Epidermal melanocyte (primary cell): ENCODE measurements at regions not wholly inside any gene's neighbourhood (a gene's known extent, or its start where the extent isn't known, plus 50 kb on each side); places are given as distances from the start of the nearest gene placed in this dataset.

ENCODE experiments used
- DNase-seq: peaks from one replicate; pipeline ENCODE4 v3.0.0; 2011; ENCODE audit warnings: low spot score; ENCODE audit not compliant: insufficient read length

DNA sequence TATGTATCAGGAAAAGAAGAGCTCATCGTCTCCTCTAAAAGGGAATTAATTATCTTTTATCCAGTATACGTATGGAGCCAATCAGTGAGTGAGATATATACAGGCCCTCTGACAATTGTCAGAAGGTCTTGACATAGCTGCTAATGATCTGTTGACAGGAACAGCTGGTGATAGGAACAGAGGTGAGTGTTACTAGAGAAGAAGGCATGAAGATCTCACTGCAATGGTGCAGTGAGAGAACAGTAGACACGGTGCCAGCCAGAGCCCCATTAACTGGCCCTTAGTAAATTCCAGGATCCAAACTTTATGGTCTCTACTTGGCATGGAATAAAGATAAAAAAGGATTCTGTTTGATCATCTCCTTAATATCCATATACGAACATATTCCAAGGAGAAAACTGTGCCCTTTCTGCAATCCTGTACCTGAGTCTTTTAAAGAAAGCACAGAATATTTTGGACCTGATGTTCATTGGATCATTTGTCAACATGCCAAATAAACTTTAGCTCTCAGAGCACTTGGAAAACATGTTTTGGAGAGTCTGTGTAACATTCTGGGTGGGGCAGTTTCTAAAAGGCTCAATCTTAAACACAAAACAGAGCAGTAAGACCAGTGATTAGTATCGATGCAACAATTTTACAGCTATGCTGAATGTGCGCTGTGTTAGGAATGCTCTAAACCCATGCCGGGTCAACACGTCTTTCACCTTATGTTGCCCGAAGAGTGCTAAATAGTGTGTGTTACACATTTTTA lies 135.8 kb upstream of the CITED2 start:
- DNase-seq = no peak

DNA sequence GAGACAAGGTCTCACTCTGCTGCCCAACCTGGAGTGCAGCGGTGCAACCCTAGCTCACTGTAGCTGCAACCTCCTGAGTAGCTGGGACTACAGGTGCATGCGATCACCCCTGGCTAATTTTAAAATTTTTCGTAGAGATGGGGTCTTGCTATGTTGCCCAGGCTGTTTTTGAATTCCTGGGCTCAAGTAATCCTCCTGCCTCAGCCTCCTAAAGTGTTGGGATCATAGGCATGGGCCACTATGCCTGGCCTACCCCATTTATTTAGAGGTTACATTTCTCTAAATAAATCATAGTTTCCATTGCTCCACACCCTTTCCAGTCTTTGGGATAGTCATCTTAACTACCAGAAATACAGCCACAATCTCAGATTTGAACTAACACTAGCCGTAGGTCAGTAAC lies 134.7 kb upstream of the CITED2 start:
- DNase-seq = no peak

DNA sequence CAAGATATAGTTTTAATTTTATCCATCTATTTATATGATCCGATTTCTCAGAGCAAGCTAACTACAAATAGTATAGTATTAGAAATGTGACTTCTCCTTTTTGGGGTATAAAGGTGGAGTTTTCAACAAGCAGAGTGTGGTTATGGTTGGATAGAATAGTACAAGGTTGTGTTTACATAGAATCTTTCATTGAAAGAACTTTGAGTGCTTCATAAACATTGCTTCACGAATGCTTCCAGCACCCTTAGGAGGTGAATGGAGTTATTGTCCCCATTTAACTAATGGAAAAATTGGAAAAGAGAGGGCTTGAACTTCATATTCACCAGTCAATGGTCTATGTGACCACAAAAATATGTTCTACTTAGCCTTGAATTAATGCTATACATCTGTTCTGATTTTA lies 134.1 kb upstream of the CITED2 start:
- DNase-seq = no peak

DNA sequence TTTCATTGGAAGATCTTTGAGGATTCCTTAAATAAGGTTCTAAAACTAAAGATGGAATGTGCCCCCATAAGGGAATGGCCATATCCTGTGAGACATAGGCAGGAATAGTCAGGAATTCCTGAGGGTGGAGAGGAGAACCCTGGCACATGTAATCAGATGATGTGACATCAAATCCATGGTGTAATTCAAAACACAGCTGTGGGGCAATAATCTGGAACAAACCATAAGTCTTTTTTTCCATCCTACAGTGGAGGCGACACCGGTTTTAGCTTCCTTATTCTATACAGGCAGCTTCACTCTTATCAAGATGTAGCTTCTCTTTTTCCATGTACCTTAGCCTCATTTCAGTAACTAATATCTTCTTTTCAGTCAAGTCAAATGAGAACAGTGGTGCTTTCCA lies 133.6 kb upstream of the CITED2 start:
- DNase-seq = no peak

DNA sequence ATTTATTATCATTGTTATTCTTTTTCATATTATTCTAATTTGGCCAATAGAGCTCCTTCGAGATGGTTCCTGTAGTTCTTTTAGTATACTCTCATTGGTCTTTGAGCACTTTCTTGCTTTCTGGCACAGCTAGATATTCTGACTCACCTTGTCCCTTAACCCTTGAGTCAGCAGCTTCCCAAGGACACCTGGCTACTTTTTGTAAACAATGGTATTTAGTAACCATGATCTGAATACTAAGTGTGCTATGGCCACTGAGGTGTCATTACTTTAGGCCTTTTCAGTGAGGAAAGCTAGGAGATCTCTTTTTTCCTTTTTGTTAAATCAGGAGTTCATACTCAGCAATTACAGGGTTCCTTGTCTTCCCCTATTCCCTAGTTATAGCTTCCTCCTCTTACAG lies 126.5 kb upstream of the CITED2 start:
- DNase-seq = no peak

- no peak for DNase-seq
Measured at GRCh38 chr6:139498715-139499114, 124.3 kb upstream of the CITED2 start.

GRCh38 chr6:139497345-139497961 lies 123.0 kb upstream of the CITED2 start:
- DNase-seq = no peak

DNA sequence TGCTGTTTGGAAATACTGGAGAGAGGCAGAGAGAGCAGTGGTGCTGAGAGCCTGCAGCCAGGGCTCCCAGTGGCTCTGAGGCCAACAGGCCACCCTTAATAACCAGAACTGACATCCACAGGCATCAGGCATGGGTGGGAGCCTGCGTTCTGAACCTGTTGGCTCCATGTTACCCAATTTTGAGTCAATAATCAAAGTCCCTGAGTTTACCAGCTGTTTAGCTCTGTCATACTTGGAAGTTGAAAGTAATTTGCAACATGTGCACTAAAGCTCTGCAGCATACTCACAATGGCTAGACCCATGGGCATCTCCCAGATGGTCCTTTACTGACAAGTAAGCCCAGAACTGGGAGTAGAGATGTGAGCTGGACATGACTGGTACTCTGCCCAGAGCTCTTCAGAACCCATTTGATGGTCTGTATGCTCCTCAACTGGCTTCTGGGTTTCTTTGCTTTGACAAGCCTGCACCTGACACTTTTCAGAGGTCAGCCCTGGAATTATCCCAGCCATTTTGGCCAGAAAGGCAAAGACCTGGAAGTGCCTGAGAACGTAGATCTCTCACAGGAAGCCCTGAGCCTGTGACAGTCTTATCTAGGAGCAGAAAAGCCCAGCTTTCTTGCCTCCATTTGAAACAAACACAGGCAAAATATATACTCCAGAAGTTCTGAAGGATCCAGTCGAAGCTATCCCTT lies 122.4 kb upstream of the CITED2 start:
- no peak for DNase-seq

DNA sequence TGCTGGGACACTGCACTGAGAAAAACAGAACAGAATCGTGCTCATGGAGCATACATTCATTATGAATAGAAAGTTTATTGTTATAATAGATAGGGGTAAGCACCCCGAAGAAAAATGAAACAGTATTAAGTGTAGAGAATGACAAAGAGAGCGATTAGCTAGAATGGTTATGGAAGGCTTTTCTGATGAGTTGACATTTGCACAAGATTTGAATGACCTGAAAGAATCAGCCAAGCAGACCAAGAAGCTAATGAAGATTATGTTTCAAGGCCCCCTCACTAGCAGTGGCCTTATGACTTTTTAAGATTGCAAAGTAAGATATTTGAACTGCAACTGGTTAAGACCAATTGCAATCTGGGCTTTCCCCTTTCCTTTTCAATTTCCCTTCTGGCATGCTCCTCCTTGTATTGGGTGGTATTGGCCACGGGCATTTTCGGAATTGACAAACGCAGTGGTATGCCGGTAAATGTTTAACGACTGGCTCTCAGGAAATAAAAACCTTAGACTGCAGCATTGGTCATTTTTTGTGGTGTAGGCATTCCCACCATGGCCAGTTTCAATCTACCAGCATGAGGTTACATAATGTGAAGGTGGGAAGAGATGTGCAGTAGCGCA lies 120.0 kb upstream of the CITED2 start:
- no peak for DNase-seq

DNA sequence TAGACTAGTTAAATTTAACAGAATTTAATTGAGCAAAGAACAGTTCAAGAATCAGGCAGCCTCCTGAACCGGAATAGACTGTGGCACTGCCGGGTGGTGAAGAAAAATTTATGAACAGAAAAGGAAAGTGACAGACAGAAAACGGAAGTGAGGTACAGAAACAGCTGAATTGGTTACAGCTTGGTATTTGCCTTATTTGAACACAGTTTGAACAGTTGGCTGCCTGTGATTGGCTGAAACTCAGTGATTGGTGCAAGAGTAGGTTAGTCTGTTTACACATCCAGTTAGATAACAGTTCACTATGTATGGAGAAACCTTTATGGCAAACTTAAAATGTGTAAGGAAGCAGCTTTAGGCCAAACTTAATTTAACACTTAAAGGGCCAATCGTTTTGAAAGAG lies 116.0 kb upstream of the CITED2 start:
- no peak for DNase-seq

DNA sequence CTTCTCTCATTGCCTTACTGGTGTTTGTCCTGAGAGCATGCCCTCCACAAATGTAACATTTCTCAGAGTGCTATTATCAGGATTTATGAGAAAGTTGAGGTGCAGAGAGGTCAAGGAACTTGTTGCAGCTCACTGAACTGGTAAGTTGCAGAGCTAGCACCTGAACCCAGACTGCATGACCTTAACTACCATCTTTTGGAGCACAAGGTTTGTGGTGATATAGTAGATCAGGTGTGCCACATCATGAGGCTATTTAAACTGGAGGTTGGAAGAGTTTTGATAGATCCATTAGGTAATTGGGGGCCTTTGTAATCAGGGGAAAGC lies 112.0 kb upstream of the CITED2 start:
- no peak for DNase-seq

DNA sequence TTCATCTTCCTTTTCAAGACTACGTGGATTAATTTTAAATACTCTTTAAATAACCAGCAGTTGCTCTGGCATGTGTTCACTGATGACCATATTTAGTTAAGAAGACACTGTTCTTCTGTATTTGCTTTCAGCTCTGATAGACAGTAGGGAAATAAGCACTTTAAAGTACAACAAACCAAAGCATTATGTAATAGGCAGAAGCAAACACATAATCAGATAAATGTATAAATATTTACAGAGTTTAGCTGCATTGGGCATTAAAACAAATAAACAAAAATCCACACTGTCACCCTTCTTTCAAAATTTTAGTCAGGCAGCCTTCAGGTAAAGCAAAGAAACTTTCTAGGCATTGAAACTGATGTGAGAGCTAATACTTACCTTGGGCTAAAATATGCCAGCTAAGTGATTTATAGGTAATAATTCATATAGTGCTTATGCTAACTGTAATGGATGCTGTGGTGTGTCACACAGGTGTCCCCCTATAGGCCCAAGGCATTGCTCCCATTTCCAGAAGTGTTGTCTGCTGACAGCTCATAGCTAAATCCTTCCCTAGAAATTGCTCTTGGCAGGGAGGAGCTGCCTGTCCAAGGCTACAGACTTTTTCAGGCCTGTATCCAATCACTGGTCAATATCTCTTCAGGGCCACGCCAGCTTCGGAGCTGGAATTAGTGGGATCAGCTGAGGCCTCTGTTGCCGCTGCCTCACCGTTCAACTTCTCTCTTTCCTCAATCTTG lies 111.5 kb upstream of the CITED2 start:
- no peak for DNase-seq

DNA sequence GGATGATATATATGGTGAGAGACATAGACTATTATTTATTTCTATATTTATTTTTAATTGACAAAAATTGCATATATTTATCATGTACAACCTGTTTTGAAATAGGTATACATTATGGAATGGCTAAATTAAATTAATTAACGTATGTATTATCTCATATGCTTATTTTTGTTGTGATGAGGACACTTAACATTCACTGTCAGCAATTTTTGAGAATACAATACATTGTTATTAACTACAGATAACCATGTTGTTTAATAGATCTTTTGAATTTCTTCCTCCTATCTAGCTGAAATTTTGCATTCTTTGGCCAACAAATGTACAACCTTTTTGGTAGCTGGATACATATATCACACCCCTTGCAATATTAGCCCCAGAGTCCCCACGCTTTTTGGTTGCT lies 110.7 kb upstream of the CITED2 start:
- no peak for DNase-seq

DNA sequence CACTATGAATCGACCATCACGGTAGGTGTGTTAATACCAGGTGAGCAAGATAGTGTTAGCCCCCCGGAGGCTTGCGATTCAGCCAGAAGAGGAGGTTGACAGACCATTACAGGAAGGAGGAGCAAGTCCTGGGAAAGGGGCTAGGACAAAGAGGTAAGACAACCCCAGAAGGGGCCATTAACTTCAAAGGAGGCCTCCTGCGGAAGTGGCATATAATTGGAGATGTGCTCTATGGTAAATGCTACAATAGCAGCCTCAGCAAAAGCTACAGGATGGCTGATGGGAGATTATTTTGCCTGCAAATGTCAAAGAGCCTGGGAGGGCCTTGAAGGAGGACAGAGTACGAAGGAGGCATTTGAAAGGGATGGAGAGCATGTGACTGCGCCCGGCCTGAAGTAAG lies 108.6 kb upstream of the CITED2 start:
- DNase-seq = no peak

- no peak for DNase-seq
Measured at GRCh38 chr6:139482287-139482686, 107.8 kb upstream of the CITED2 start.

- no peak for DNase-seq
Measured at GRCh38 chr6:139480356-139481165, 106.1 kb upstream of the CITED2 start.

- no peak for DNase-seq
Measured at GRCh38 chr6:139479433-139480222, 105.2 kb upstream of the CITED2 start.

- no peak for DNase-seq
Measured at GRCh38 chr6:139475646-139476045, 101.2 kb upstream of the CITED2 start.

- no peak for DNase-seq
Measured at GRCh38 chr6:139475241-139475640, 100.8 kb upstream of the CITED2 start.
